KG1 (cell line): ENCODE measurements at regions not wholly inside any gene's neighbourhood (a gene's known extent, or its start where the extent isn't known, plus 50 kb on each side); places are given as distances from the start of the nearest gene placed in this dataset.
"Not testable (repeated sequence)": the region's sequence is repeated elsewhere in the genome, so short reads cannot be mapped to it uniquely, and the experiment has no call there.

Experiments
- DNase-seq: peaks from one replicate; lab custom pipeline; 2025; lab: John Stamatoyannopoulos, UW

DNA sequence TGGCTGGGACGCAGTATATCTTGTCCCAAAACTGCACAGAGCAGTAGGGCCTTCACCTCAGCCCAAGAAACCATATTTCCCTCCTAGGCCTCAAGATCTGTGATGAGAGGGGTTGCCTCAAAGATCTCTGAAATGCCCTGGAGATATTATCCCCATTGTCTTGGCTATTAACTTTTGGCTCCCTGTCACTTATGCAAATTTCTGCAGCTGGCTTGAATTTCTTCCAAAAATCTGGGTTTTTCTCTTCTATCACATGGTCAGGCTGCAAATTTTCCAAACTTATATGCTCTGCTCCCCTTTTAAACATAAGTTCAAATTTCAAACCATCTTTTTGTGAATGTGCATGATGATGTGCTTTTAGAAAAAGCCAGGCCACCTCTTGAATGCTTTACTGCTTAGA, 809.2 kb upstream of the CDH18 start:
- DNase-seq: not testable (repeated sequence)

DNA sequence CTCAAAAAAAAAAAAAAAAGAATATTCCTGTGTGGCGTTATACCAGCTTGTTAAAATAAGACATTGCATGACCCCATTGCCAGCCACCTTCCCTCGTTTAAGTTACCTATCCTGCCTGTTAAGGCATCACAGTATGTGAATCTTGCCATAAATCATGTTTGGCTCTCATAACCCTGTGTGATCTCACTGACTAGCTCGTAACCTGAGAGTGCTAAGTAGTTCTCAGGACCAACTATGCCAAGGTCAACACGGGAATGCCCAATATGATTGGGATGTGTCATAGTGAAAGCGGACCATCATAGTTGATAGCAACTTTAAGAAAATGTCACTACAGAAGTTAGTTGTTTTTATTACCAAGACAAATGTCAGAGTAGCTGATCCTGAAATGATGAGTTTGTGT, 796.8 kb upstream of the CDH18 start:
- not testable (repeated sequence) for DNase-seq

DNA sequence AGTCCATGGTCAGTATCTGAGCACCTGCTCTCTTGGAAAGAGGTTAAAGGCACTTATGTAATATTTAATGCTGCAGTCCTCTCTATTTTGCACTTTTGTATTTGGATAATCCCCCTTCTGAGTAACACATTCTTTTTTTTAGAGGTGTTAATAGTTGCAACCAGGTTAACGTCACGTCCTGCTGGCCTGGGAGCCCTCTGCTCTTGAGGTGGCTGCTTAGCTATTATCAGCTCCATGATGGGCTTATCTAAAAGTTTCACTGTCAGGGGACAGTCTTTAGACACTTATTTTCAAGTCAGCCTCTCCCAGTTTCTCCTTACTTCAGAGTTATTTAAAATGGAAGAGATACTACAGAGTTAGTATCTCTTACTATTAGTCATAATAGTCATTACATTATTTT, 795.5 kb upstream of the CDH18 start:
- DNase-seq: not testable (repeated sequence)

DNA sequence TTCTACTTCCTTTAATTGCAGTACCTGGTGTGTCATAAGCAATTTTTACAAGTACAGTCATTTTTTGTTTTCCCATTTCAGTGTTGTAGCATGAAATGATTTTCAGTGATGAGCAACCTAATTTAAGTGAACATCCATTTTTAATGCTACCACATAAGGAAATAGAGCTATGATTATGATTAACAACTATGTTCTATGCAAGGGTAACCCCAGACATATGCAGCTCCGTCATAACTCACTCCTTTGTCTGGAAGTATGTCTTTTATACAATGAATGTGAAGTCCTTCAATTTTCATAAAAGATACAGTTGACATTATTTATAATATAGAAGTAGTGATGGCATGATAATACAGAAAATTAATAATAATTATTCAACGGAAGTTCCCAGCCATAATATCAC, 783.3 kb upstream of the CDH18 start:
- DNase-seq: not testable (repeated sequence)

DNA sequence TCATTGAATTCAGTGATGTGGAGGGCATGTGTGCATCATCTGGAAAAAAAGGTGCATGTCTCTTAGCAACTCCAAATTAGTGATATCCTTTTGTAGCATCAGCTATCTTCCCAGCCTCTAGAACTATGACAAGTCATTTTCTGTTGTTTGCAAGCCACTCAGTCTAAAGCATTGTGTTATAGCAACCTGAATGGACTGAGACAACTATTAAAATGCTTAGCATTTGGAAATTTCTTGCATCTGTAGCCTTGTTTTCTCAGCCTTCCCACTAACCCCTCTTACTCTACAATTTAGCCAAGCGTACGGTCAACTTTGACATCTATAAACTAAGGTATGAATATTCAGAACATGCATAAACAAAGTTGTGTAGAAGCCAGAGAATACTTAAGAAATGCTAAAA, 777.1 kb upstream of the CDH18 start:
- DNase-seq: not testable (repeated sequence)

DNA sequence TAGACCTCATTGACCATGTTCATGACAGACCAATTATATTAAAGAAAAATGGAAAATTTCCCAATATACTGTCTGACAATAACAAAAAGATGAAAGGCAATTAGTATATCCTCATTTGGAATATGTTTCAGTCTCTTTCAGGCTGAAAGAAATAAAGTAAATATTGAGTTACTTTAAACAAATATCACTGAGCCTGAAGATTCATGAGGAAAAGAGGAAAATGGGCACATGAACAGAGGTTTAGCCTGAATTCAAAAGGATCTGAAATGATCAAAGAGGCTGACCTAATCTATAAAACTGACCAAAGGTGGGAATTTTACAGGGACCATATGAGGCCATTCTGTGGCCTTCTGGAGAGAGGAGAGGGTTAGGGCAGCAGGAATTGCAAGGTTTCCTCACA, 771.5 kb upstream of the CDH18 start:
- DNase-seq: not testable (repeated sequence)

DNA sequence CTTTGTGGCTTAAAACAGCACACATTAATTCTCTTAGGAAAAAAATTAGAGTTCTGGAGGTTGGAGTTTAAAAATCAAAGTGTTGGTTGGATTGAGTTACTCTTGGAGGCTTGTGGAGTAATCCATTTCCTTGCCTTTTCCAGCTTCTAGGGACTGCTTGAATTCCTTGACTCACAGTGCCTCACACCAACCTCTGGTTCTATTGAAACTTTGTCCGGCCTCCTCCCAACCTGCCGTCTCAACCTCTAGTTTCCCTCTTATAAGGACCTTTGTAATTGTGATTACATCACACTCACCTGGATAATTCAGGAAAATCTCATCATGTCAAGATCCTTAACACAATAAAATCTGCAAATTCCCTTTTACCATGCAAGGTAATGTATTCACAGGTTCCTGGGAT, 764.2 kb upstream of the CDH18 start:
- not testable (repeated sequence) for DNase-seq

DNA sequence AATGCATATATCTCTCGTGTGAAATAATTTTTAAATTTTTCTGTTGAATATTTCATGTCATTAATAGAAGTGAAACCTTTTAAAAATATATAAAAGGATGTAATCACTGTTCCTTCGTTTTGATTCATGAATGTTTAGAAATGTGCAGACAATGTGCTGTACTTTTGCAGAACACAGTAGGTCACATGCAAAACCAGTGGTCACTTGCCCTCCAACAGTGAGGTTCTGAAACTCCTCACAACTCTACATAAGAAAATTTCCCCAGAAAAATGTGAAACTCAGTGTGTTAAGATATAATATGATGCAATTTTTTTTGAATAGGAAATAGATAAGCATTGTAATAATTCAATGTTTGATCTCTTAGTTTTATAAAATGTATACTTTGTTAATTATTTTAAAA, 747.7 kb upstream of the CDH18 start:
- not testable (repeated sequence) for DNase-seq

DNA sequence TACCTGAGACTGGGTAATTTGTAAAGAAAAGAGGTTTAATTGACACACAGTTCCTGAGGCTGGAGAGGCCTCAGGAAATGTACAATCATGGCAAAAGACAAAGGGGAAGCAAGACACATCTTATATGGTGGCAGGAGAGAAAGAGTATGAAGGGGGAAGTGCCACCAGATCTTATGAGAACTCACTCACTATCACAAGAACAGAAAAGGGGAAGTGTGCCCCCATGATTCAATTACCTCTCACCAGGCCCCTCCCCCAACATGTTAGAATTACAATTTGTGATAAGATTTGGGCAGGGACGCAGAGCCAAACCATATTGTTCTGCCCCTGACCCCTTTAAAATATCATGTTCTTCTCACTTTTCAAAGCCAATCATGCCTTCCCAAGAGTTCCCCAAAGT, 744.2 kb upstream of the CDH18 start:
- not testable (repeated sequence) for DNase-seq

DNA sequence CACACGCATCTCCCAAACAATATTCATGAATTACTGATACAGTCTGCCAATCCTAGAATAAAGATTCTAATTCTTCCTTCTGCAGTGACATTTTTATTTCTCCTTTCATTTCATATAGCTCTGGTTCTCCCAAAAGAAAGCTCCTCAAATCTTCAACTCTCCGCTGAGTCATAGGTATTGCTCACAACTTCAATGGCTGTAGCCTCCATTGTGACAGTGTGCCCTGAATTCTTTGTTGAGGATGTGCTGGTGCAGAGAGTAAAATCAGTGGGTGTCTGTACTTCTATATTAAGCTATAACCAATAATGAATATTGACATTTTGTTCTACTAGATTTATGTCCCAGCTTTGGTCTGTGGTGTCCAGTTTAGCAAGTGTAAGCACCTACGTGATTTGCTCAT, 733.3 kb upstream of the CDH18 start:
- DNase-seq: not testable (repeated sequence)

DNA sequence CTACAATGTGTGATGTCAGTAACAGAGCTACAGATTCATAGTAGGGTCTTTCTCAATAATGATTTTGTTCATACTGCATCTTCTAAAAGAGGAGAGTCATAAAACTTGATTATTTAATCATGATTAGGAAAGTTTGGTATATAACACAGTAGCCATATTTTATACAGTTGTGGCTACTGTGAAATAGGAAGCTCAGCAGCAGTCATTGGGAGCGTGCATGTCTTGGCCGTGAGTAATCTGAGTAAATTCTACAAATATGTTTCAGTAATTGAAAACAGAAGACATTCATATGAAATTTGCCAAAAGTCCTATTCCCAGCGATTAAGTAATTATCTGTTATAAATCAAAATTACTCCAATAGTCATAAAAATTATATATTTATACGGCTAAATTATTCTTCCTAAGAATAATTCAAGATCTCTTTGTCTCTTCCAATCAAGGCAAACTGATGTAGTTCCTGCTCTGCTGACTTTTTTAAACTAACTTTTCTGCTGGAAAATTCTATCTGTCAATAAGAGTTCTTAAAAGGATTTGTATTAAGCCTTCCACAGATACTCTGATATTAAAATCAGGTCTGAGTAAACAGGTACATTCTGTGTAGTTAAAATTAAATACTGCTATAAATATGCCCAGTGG, 723.6 kb upstream of the CDH18 start:
- DNase-seq: not testable (repeated sequence)

DNA sequence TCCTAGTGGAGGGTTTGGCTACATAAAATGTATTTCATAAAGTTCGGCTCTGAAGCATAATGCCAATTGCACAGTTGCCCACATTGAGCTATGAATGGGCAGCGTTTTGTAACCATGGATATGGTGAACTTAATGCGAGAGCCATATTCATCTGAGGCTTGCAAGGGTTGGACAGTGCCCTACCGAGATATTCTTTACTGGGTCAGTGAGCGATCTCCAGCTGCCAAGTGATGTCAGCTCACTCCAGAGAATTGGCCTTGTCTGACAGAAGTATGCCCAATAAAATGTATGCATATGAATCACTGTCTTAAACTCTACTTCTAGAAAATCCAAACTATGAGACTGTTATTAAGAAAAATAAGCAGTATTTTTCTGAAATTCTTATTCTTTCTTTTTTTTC, 719.6 kb upstream of the CDH18 start:
- DNase-seq: not testable (repeated sequence)

DNA sequence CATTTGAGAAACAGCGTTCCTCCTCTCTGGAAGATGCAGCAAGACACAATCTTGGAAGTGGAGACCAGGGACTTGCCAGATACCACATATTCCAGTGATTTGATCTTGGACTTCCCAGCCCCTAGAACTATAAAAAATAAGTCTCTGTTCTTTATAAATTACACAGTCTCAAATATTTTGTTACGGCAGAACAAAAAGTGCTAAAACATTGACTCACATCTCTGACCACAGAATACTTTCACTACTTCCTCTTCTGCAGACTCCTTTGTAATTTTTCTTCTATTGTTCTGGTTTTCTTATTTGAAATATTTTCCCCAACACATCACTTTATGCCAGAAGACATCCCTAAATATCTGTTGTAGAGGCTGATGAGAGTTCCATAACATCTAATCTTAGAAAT, 706.1 kb upstream of the CDH18 start:
- no peak for DNase-seq

DNA sequence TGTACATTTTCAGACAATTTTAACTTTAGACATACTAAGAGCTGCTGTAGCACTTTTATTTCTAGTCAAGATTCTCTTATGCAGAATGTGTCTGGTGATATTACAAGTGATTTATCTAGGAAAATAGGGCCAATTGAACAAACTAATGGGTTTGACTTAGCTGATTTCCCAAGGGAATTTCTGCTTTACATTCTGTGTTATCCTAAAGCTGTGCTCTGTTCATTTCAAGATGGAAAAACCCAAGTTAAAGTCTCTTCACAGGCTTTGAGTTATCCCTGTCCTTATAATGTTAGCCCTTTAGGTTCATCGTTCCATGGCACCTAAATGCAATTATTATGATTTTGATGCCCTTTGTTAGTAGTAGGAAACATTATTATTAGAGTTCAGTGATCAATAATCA, 704.9 kb upstream of the CDH18 start:
- no peak for DNase-seq

DNA sequence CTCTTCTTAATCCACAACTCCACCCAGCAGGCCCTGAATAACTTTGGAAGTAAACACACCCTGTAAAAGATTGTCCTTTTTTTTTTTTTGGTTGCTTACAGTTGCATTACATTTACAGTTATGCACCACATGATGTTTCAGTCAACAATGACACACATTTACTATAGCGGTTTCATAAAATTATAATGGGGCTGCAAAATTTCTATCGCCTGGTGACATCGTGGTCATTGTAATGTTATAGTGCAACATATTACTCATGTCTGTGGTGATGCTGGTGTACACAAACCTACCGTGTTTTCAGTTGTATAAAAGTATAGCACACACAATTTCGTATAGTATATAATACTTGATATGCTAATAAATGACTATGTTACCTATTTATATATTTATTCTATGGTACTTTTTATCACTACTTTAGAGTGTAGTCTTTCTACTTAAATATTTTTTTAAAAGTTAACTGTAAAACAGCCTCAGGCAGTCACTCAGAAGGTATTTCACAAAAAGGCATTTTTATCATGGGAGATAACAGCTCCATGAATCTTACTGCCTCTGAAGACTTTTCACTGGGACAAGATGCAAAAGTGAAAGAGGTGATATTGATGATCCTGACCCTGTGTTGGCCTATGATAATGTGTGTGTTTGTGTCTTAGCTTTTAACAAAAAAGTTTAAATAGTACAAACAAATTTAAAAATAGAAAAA, 695.4 kb upstream of the CDH18 start:
- DNase-seq: no peak

DNA sequence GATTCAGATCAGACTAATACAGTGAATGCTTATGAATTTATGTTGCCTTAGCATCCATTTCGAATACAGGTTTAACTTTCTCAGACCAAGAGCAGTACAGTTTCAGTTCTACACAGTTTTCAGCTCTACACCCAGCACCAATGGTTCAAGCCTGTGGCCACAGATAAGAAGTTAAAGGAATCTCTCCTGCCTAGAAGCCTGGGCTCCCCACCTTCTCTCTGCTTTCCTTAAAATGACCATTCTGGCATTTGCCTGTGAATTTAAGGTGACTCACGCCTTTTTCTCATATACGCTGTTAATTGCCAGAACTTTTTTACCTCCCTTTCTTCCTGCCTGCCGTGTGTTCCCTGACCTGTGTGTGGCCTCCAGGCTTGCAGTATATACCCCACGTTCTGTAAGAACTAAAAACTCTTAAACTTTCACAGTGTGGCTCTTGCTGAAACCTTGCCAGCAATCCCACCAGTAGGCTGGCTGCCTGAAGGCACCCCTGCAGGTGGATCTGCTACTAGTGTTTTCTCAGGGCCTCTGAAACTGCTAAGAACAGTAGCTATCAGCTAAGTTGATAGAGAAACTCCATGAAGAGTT, 692.8 kb upstream of the CDH18 start:
- DNase-seq: no peak

DNA sequence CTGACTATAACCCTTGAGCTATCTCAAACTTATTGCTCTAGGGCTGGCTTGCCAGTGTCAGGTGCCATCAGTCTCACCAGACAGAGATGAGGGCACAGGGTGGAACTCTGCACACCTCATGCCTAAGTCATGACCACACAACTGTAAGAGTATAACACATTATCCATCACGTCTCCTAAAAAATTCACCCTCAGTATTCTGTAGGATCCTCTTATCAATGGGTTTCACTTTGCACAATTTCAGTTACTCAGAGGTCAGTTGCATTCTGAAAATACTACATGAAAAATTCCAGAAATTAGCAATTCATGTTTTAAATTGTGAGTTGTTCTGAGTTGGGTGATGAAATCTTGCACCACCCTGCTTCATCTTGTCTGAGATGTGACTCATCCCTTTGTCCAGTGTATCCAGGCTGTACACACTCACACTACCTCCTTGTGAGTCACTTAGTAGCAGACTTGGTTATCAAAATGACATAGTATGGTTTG, 690.9 kb upstream of the CDH18 start:
- DNase-seq: no peak

DNA sequence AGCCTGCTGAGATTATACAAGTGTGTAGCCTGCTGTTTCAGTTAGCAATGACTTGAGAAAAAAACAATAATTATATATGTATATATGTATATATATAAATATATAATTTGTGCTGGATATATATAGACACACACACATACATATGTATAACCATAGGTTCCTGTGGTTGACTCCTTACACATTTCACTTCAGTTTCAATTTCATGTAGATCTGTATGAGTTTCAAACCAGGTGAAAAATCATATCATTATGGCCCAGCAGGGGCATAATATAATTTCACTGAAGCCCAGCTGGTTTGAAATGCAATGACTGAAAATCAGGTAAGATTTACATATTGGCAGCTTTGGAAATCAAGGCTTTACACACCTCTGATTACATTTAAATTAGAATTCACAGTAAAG, 690.4 kb upstream of the CDH18 start:
- no peak for DNase-seq

DNA sequence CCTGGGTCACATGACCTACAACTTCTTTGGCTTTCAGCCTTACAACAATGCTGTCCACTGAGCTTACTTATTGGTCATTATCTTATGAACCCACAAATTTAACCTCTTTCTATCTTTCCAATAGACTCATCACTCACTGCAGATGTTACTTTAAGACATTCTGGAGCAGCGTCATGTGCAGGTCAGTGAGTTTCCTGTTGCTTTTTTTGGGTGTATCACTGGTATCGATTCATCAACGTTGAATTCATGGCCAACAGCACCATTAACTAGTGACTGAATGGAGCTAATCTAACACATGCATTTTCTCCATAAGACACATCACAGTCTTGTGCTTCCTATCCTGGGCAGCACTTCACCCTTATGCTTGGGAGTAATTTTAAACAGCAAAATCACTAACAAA, 672.6 kb upstream of the CDH18 start:
- no peak for DNase-seq

DNA sequence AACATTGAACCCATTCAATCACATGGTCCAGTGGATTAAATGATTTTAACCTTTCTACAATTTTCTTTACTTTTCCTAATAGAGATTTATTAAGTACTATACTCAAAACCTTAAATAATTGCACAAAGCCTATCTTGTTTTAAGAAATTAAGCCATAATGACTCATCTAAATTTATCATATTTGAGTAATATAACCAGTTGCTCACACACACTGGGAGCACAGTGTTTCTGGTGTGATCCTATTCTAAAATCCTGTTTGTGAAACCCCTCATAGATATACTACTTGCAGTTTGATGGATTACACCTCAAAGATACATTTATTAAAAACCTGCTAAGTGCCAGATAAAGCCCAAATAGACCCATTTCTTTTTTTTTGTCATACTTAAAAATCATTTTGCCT, 668.3 kb upstream of the CDH18 start:
- no peak for DNase-seq

DNA sequence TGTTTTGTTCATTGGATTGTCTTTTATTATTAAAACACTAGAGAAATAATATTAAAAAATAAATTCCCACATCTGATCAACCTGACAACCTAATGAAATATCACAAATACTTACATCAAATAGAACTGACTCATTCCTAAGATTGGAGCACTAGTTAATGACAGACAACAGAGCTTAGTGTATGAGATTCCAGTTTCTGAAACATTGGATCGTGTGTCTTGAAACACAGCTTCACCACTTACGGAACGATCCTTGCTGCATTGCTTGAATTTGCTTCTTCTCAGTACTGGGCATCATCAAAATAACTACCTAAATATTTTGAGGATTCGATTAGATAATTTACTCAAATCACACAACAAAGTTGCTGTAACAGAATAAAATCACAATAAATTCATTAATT, 667.2 kb upstream of the CDH18 start:
- DNase-seq: no peak

DNA sequence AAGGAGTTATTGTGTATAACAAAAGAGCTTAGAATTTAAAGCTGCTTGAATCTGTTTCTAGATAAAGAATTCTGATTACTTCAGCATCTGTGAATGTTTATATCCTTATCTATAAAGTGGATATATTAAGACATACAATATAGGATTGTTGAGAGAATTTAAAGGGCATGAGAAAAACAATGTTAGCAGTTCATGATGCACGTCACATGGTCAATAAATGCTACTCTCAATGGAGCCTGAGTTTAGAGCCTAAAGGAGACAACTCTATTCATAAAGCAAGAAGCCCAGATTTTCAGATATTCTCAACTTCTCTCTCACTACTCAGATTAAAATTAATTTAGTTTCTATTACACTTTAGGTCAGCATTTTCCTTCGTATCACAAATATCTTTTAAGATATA, 666.7 kb upstream of the CDH18 start:
- no peak for DNase-seq

DNA sequence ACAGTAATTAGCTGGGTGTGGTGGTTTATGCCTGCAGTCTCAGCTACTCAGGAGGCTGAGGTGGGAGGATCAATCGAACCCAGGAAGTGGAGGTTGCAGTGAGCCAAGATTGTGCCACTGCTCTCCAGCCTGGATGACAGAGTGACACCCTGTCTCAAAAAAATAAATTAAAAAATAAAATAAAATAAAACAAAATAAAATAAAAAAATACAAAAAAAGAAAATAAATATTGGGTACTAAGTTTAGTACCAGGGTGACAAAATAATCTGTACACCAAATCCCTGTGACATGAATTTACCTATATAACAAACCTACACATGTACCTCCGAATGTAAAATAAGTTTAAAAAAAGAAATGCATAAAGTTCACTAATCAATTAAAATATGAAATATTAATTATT, 666.0 kb upstream of the CDH18 start:
- DNase-seq: no peak
